ENCODE measurements at regions not wholly inside any gene's neighbourhood (a gene's known extent, or its start where the extent isn't known, plus 50 kb on each side); places are given as distances from the start of the nearest gene placed in this dataset.

DNA sequence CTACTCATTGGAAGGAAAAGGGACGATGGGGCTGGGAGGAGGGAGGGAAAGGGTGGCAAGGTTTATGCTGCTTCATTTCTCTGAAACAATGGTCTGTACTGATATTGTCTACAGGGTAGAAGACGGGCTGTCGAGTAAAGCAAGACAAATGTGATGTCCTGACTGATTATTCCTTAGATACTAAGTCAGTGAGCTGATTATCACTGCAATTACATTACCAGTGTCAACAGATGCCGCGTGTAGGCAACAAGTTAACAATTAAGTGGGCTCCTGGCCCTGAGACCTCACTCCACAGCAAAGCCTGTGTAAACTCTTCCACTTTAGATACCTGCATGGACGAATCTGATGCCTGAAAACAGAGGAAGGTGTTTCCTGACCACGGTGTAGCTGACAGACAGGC is 602.8 kb downstream of the IRX1 start:
- CTCF ChIA-PET, result no interaction called here
- ATAC-seq (no peak), DNase-seq (no peak)
- Mint-ChIP-seq H3K4me3 (no peak overlapping the region), H3K27me3 (no peaks in the 10 kb centered on the region), H3K9me3 (no peaks in the 10 kb centered on the region), H3K27ac (no peak overlapping the region), H3K4me1 (ENCODE audit: low read depth) (no peaks in the 10 kb centered on the region), H3K36me3 (ENCODE audit: low read depth) (no peaks in the 10 kb centered on the region)
- POLR2A ChIA-PET, result no interaction called here
- no peak for TF ChIP-seq CTCF (IDR thresholded peaks at IDR 0.05)
- intact Hi-C loops (cut with micrococcal nuclease), result no loop called here

DNA sequence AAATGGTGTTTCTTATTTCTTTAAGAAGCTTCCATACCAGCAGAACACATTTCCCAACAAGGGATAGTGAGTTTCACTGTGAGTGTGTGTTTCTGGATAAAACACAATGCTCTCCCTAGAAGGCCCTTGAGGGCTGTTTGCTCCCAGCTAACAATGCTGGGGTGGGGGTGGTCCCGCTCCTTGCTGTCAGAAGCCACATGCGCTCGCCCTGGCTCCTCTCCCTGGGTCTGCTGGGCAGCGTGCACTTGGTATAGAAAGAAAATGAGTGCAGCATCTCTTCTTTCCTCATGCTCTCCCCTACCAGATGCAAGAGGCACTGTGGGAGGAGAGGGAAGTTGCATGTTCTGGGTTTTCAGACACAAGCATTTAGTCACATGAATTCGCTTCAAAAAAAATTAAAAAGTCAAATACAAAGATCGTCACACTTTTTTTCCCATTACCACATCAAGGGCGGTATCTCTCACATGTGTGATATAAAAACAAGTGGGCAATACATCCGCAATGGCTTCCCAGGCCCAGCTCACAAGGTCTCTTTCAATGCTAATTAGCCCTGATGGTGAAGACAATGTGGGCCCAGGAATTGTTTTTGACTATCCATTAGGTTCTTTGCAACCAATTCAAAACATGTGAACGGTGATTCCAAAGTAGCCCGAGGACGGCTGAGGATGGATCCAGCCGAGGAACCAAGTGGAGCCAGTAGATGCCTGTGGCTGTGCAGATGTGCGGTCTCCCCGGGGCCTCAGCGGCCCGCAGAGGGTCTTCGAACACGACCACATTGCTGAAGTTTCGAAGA is 603.6 kb downstream of the IRX1 start:
- no peak for ATAC-seq
- H3K27me3 Mint-ChIP-seq, result no peaks in the 10 kb centered on the region
- no peak for TF ChIP-seq CTCF (IDR thresholded peaks at IDR 0.05)
- no peak overlapping the region for H3K4me3 Mint-ChIP-seq
- H3K36me3 Mint-ChIP-seq (ENCODE audit: low read depth), result no peaks in the 10 kb centered on the region
- POLR2A ChIA-PET, result no interaction called here
- CTCF ChIA-PET, result no interaction called here
- H3K27ac Mint-ChIP-seq, result no peak overlapping the region
- no peak for DNase-seq
- H3K4me1 Mint-ChIP-seq (ENCODE audit: low read depth), result no peaks in the 10 kb centered on the region
- intact Hi-C loops (cut with micrococcal nuclease), result no loop called here
- H3K9me3 Mint-ChIP-seq, result no peaks in the 10 kb centered on the region

- ATAC-seq (no peak), DNase-seq (no peak)
- H3K4me1 Mint-ChIP-seq (ENCODE audit: low read depth), result no peaks in the 10 kb centered on the region
- H3K27me3 Mint-ChIP-seq, result no peaks in the 10 kb centered on the region
- no peaks in the 10 kb centered on the region for H3K36me3 Mint-ChIP-seq (ENCODE audit: low read depth)
- TF ChIP-seq CTCF (IDR thresholded peaks at IDR 0.05), result no peak
- ChIA-PET POLR2A (no interaction called here), CTCF (no interaction called here)
- H3K27ac Mint-ChIP-seq, result no peak overlapping the region
- intact Hi-C loops (cut with micrococcal nuclease), result no loop called here
- no peaks in the 10 kb centered on the region for H3K9me3 Mint-ChIP-seq
- no peak overlapping the region for H3K4me3 Mint-ChIP-seq
Measured at GRCh38 chr5:4203146-4203545, 607.5 kb downstream of the IRX1 start.

DNA sequence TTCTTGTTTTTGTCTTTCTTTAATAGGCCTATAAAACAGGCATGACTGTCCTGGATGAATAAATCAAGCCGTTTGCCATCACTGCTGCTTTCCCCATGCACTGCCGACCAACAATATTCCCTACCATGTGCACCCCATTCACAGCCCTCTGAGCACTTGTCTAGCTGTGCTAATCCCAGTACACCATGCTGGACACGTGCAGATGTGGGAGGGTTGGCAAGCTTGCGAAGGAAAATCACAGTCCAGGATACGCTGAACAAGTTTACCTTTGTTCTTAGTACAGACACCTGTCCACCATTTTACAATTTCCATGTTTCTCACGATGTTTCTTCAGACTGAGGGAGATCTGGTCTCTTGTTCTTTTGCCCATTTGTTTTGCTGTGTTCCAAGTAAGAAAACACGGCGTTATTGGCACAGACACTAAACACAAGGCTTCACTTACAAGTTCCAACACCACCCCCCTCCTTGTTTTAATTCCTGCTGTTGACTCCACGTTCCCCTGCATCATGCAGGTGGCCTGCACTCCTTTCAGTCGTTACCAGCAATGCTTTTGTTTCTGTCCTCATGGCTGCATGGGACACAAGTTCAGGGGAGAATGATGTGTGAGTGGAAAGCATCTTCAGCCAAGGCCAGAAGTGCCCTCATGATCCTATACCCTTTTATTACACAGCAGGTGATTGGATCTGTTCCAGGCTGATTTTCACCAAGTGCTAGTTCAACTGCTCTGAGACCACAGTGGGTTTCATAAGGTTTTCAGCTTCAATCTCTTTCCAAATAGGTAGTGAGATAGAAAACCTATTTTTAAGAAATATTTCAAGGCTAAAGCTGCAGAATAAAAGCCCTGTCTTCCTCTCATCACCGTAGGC is 608.9 kb downstream of the IRX1 start:
- POLR2A ChIA-PET, result no interaction called here
- CTCF ChIA-PET, result no interaction called here

More for the DNA sequence above, 608.9 kb downstream of the IRX1 start:
- H3K36me3 Mint-ChIP-seq (ENCODE audit: low read depth), result no peaks in the 10 kb centered on the region
- intact Hi-C loops (cut with micrococcal nuclease), result no loop called here
- no peak for ATAC-seq
- no peak for TF ChIP-seq CTCF (IDR thresholded peaks at IDR 0.05)
- H3K9me3 Mint-ChIP-seq, result no peaks in the 10 kb centered on the region
- H3K4me3 Mint-ChIP-seq, result no peak overlapping the region
- H3K27ac Mint-ChIP-seq, result no peak overlapping the region
- no peaks in the 10 kb centered on the region for H3K4me1 Mint-ChIP-seq (ENCODE audit: low read depth)
- H3K27me3 Mint-ChIP-seq, result no peaks in the 10 kb centered on the region
- DNase-seq, result no peak
